Right lobe of liver (tissue), 6 donors: ENCODE measurements at regions not wholly inside any gene's neighbourhood (a gene's known extent, or its start where the extent isn't known, plus 50 kb on each side); places are given as distances from the start of the nearest gene placed in this dataset.

Experiments
- ATAC-seq, 4 donors: fragments of 200-7000 bp; cut with Tn5 transposase; one replicate each; pipeline ENCODE4 v1.9.1; 2020; ENCODE audit warnings: mild to moderate bottlenecking in 4 of 4, moderate library complexity in 4 of 4
- DNase-seq, 3 donors: peaks; one replicate each; pipeline ENCODE4 v3.0.0-alpha.2; 2020
- H3K27ac ChIP-seq, 3 donors: fragments of 200-600 bp; one replicate each; pipeline ENCODE4 v1.8.0; 2022
- H3K27me3 ChIP-seq, 2 donors: fragments of 200-600 bp; one replicate each; pipeline ENCODE4 v1.8.0; 2022
- H3K36me3 ChIP-seq, 4 donors: fragments of 200-600 bp; sonication (generic) in 1 of 4; one replicate each; pipeline versions ENCODE4 v1.5.1 to v1.8.0; 2017 to 2022; ENCODE audit warnings: control low read depth in 1 of 4
- H3K4me1 ChIP-seq, 4 donors: fragments of 200-600 bp; sonication (generic) in 1 of 4; one replicate each; pipeline versions ENCODE4 v1.5.1 to v1.8.0; 2017 to 2022; ENCODE audit warnings: control low read depth in 1 of 4
- H3K4me3 ChIP-seq, 3 donors: fragments of 200-600 bp; one replicate each; pipeline ENCODE4 v1.8.0; 2022
- H3K9me3 ChIP-seq, 4 donors: fragments of 200-600 bp; sonication (generic) in 1 of 4; one replicate each; pipeline versions ENCODE4 v1.5.1 to v1.8.0; 2017 to 2022; ENCODE audit warnings: control low read depth in 1 of 4
- POLR2A ChIP-seq: fragments of 450-650 bp; IDR thresholded peaks from one replicate; pipeline ENCODE4 v1.6.1; 2017; ENCODE audit warnings: antibody characterized with exemption, mild to moderate bottlenecking
- WGBS: methylation state at CpG from one replicate; pipeline ENCODE4 v1.1.6; 2018; ENCODE audit warnings: low coverage, low lambda C conversion rate; ENCODE audit not compliant: insufficient coverage; ENCODE audit errors: missing lambda C conversion rate; 5-methylcytosine and 5-hydroxymethylcytosine counted together
- intact Hi-C, 2 donors: fragments of 100-400 bp; cut with DNase I; formaldehyde crosslinking; loops; one replicate each; pipeline versions ENCODE4 v1.11.2 to v1.14.1; 2022
- TF ChIP-seq, protein P1 (sequence below), 4 donors: fragments of 200-600 bp in 3 of 4; fragments of 450-650 bp in 1 of 4; IDR thresholded peaks; one replicate each; pipeline versions ENCODE4 v1.5.1 to v1.8.0; 2016 to 2022; ENCODE audit warnings: antibody characterized with exemption in 4 of 4, mild to moderate bottlenecking in 2 of 4
- donor health status: DM: no; HTN: yes; CAD: no.
- donor health status: DM: no; HTN: no; CAD: no.
- donor health status: DM: no; HTN: no; CAD: no.
- donor health status: DM: no; HTN: yes; CAD: no.
- donor health status: DM: no; HTN: yes; CAD: no.

DNA sequence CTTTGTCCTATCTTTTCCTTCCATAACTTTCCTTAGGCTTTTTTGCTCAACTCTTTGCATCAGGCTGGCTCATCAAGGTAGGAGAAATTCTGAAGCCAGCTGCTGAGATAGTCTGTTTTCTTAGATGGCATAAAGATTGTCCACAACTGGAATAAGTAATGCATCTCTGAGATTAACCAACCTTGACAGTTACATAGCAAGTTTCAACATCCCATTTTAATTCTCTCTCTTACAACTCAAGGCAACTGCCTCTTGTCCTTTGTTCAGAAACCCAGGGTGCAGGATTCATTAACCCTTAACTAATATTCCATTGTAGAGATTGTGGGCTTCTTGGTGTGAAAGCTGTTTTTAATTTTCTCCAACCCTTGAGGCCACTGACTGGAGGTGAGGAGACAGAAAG is 239.2 kb downstream of the LACC1 start:
- H3K4me3 ChIP-seq, result no peak overlapping the region
- intact Hi-C loops, result no loop called here
- H3K27ac ChIP-seq, result no peak overlapping the region
- ATAC-seq (no peak), DNase-seq (no peak)
- no peaks in the 10 kb centered on the region for H3K36me3 ChIP-seq
- no peak for TF ChIP-seq POLR2A
- TF ChIP-seq, protein P1, sequence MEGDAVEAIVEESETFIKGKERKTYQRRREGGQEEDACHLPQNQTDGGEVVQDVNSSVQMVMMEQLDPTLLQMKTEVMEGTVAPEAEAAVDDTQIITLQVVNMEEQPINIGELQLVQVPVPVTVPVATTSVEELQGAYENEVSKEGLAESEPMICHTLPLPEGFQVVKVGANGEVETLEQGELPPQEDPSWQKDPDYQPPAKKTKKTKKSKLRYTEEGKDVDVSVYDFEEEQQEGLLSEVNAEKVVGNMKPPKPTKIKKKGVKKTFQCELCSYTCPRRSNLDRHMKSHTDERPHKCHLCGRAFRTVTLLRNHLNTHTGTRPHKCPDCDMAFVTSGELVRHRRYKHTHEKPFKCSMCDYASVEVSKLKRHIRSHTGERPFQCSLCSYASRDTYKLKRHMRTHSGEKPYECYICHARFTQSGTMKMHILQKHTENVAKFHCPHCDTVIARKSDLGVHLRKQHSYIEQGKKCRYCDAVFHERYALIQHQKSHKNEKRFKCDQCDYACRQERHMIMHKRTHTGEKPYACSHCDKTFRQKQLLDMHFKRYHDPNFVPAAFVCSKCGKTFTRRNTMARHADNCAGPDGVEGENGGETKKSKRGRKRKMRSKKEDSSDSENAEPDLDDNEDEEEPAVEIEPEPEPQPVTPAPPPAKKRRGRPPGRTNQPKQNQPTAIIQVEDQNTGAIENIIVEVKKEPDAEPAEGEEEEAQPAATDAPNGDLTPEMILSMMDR (IDR thresholded peaks at IDR 0.05), result no peak
- H3K4me1 ChIP-seq, result peaks cover 0 to 8% (median 3%) of the 10 kb centered on the region in 4 donors
- H3K9me3 ChIP-seq, result peaks cover 0 to 6% (median 0%) of the 10 kb centered on the region in 4 donors
- no peaks in the 10 kb centered on the region for H3K27me3 ChIP-seq

DNA sequence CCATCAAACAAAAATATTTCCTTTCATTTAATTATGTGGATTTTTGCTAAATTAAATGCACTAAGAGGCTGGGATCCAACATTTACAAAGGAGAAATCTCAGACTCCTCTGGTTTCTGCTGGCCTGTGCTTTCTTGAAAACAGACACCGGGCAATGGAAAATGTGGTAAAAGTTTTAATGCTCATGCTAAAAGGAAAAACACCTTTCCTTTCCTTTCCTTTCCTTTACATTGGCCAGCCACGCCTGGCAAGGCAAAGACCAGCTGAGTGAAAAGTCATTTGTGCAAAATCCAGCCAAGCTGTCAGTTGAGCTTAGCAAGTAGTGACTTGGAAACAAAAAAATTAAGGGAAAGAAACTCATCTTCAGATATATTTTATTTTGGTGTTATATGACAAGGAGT is 240.3 kb downstream of the LACC1 start:
- no peak for ATAC-seq
- peaks cover 0 to 6% (median 0%) of the 10 kb centered on the region in 4 donors for H3K9me3 ChIP-seq
- no peak overlapping the region for H3K27ac ChIP-seq
- no peak for DNase-seq
- H3K27me3 ChIP-seq, result no peaks in the 10 kb centered on the region
- 76% methylated on average over 2 of the region's 2 CpGs for WGBS
- intact Hi-C loops, result no loop called here
- H3K36me3 ChIP-seq, result no peaks in the 10 kb centered on the region
- no peak overlapping the region for H3K4me3 ChIP-seq
- peaks cover 0 to 8% (median 3%) of the 10 kb centered on the region in 4 donors for H3K4me1 ChIP-seq
- no peak for TF ChIP-seq POLR2A
- TF ChIP-seq, protein P1 (IDR thresholded peaks at IDR 0.05), result no peak

DNA sequence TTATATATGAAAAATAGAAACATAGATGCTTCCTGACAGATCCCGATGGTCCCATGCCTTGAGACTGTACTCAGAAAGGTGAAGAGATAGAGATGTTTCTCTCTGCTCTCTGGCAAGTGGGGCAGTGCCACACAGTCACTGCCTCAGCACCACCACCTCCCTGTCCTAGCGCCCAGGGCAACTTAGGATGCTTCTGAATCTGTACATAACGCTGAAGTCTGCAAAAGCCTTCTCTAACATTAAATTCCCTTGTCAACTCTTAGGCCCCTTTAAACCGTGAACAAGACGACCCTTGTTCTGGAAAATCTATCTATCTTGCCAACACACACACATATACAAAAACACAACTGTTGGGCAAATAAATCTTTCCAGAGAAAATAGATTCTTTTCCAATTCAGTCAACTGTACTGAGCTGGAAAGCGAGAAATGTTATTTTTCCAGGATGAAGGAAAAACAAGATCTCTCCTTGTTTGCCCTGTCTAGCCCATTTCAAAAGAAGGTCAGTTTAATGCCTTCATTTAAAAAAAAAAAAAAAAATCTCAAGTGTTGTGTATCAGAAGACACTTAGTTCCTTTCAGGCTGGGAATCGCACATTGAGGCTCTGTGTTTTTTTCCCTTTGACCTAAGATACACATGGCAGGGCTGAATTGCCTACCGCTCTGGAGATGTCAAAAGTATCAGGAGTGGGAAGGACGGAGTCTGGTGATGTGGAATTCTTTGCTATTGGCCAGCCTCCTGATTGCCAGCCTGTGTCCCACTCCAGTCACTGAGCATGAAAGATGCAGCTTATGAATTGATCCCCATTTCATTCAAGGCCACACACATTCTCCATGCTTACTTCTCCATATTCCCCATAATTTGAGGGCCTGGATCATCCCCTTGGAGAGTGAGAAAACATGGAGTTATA is 241.4 kb downstream of the LACC1 start:
- H3K4me1 ChIP-seq, result peaks cover 0 to 8% (median 3%) of the 10 kb centered on the region in 4 donors
- intact Hi-C loops, result no loop called here
- DNase-seq (no peak), ATAC-seq (no peak)
- WGBS, result 86% methylated on average over 7 of the region's 9 CpGs
- H3K4me3 ChIP-seq, result no peak overlapping the region
- peaks cover 0 to 6% (median 0%) of the 10 kb centered on the region in 4 donors for H3K9me3 ChIP-seq
- no peak for TF ChIP-seq POLR2A
- TF ChIP-seq, protein P1 (IDR thresholded peaks at IDR 0.05), result no peak
- H3K36me3 ChIP-seq, result no peaks in the 10 kb centered on the region
- no peaks in the 10 kb centered on the region for H3K27me3 ChIP-seq
- H3K27ac ChIP-seq, result no peak overlapping the region

DNA sequence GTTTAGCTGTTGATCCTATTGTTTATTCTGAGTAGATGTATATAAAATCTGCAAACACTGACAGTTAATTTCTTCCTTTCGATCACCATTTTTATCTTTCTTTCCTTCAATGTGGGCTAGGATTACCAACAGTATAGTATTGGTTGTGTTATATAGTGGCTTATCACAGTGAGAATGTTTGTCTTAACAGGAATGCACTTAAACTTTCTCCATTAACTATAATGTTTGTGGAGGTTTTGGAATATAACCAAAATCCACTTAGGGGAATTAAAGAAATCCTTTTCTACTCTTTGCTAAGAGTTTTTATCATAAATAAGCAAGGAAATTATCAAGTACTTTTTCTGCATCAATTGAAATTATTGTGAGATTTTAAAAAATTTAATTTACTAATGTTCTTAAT is 244.6 kb downstream of the LACC1 start:
- intact Hi-C loops, result no loop called here
- no peak overlapping the region for H3K4me3 ChIP-seq
- TF ChIP-seq POLR2A, result no peak
- TF ChIP-seq, protein P1 (IDR thresholded peaks at IDR 0.05), result no peak
- H3K27me3 ChIP-seq, result no peaks in the 10 kb centered on the region
- H3K36me3 ChIP-seq, result no peaks in the 10 kb centered on the region
- no peak overlapping the region for H3K27ac ChIP-seq
- peaks cover 0 to 6% (median 0%) of the 10 kb centered on the region in 4 donors for H3K9me3 ChIP-seq
- 93% methylated on average over 1 of the region's 1 CpG for WGBS
- no peak for DNase-seq
- no peak for ATAC-seq
- no peaks in the 10 kb centered on the region for H3K4me1 ChIP-seq
